ENCODE measurements at regions not wholly inside any gene's neighbourhood (a gene's known extent, or its start where the extent isn't known, plus 50 kb on each side); places are given as distances from the start of the nearest gene placed in this dataset.

GRCh38 chr16:64253525-64253924 is 868.3 kb downstream of the CDH11 start:
- ATAC-seq (replicated peaks in 1 of 2) (no peak), DNase-seq (no peak)
- Mint-ChIP-seq H3K27ac (no peak overlapping the region), H3K9me3 (peaks cover 12 to 13% of the 10 kb centered on the region in 2 donors), H3K36me3 (ENCODE audit: insufficient read depth in 2 of 2) (peaks cover 0 to 2% of the 10 kb centered on the region in 2 donors), H3K4me1 (ENCODE audit: low read depth) (no peaks in the 10 kb centered on the region), H3K27me3 (ENCODE audit: low read depth) (no peaks in the 10 kb centered on the region), H3K4me3 (no peak overlapping the region)

GRCh38 chr16:64253096-64253495 is 868.8 kb downstream of the CDH11 start:
- no peaks in the 10 kb centered on the region for H3K4me1 Mint-ChIP-seq (ENCODE audit: low read depth)
- peaks cover 0 to 2% of the 10 kb centered on the region in 2 donors for H3K36me3 Mint-ChIP-seq (ENCODE audit: insufficient read depth in 2 of 2)
- no peaks in the 10 kb centered on the region for H3K27me3 Mint-ChIP-seq (ENCODE audit: low read depth)
- no peak for DNase-seq
- H3K4me3 Mint-ChIP-seq: no peak overlapping the region
- H3K9me3 Mint-ChIP-seq: peaks cover 10 to 13% of the 10 kb centered on the region in 2 donors
- no peak overlapping the region for H3K27ac Mint-ChIP-seq
- ATAC-seq (replicated peaks in 1 of 2): no peak

GRCh38 chr16:64251742-64252141 is 870.1 kb downstream of the CDH11 start:
- Mint-ChIP-seq H3K4me3 (no peak overlapping the region), H3K4me1 (ENCODE audit: low read depth) (no peaks in the 10 kb centered on the region), H3K9me3 (peaks cover 10% of the 10 kb centered on the region in 2 donors), H3K27me3 (ENCODE audit: low read depth) (no peaks in the 10 kb centered on the region), H3K36me3 (ENCODE audit: insufficient read depth in 2 of 2) (peaks cover 0 to 2% of the 10 kb centered on the region in 2 donors), H3K27ac (no peak overlapping the region)
- no peak for ATAC-seq (replicated peaks in 1 of 2)
- DNase-seq: no peak

GRCh38 chr16:64250866-64251265 is 871.0 kb downstream of the CDH11 start:
- ATAC-seq (replicated peaks in 1 of 2) (no peak), DNase-seq (no peak)
- H3K27ac Mint-ChIP-seq: no peak overlapping the region
- no peaks in the 10 kb centered on the region for H3K27me3 Mint-ChIP-seq (ENCODE audit: low read depth)
- no peaks in the 10 kb centered on the region for H3K4me1 Mint-ChIP-seq (ENCODE audit: low read depth)
- H3K4me3 Mint-ChIP-seq: no peak overlapping the region
- peaks cover 6 to 8% of the 10 kb centered on the region in 2 donors for H3K9me3 Mint-ChIP-seq
- H3K36me3 Mint-ChIP-seq (ENCODE audit: insufficient read depth in 2 of 2): peaks cover 0 to 2% of the 10 kb centered on the region in 2 donors

GRCh38 chr16:64242492-64242891 is 879.4 kb downstream of the CDH11 start:
- no peak for ATAC-seq (replicated peaks in 1 of 2)
- Mint-ChIP-seq H3K9me3 (peaks cover 8 to 15% of the 10 kb centered on the region in 2 donors), H3K4me1 (ENCODE audit: low read depth) (no peaks in the 10 kb centered on the region), H3K4me3 (no peak overlapping the region), H3K36me3 (ENCODE audit: insufficient read depth in 2 of 2) (peaks cover 1 to 2% of the 10 kb centered on the region in 2 donors), H3K27me3 (ENCODE audit: low read depth) (no peaks in the 10 kb centered on the region), H3K27ac (no peak overlapping the region)
- no peak for DNase-seq

- no peak overlapping the region for H3K27ac Mint-ChIP-seq
- no peaks in the 10 kb centered on the region for H3K4me1 Mint-ChIP-seq (ENCODE audit: low read depth)
- DNase-seq: no peak
- H3K36me3 Mint-ChIP-seq (ENCODE audit: insufficient read depth in 2 of 2): peaks cover 1 to 2% of the 10 kb centered on the region in 2 donors
- no peak for ATAC-seq (replicated peaks in 1 of 2)
- no peak overlapping the region for H3K4me3 Mint-ChIP-seq
- peaks cover 10 to 16% of the 10 kb centered on the region in 2 donors for H3K9me3 Mint-ChIP-seq
- H3K27me3 Mint-ChIP-seq (ENCODE audit: low read depth): no peaks in the 10 kb centered on the region
Observed at GRCh38 chr16:64240586-64240985, 881.3 kb downstream of the CDH11 start.

GRCh38 chr16:64238571-64238970 is 883.3 kb downstream of the CDH11 start:
- peaks cover 9 to 14% of the 10 kb centered on the region in 2 donors for H3K9me3 Mint-ChIP-seq
- no peaks in the 10 kb centered on the region for H3K4me1 Mint-ChIP-seq (ENCODE audit: low read depth)
- H3K36me3 Mint-ChIP-seq (ENCODE audit: insufficient read depth in 2 of 2): peaks cover 0 to 2% of the 10 kb centered on the region in 2 donors
- no peak overlapping the region for H3K4me3 Mint-ChIP-seq
- DNase-seq (no peak), ATAC-seq (replicated peaks in 1 of 2) (no peak)
- no peaks in the 10 kb centered on the region for H3K27me3 Mint-ChIP-seq (ENCODE audit: low read depth)
- H3K27ac Mint-ChIP-seq: no peak overlapping the region

- no peak for ATAC-seq (replicated peaks in 1 of 2)
- no peak for DNase-seq
Observed at GRCh38 chr16:64236316-64236715, 885.5 kb downstream of the CDH11 start.

GRCh38 chr16:64234200-64234599 is 887.7 kb downstream of the CDH11 start:
- no peak for ATAC-seq (replicated peaks in 1 of 2)
- Mint-ChIP-seq H3K4me3 (no peak overlapping the region), H3K9me3 (peaks cover 6 to 7% of the 10 kb centered on the region in 2 donors), H3K36me3 (ENCODE audit: insufficient read depth in 2 of 2) (peaks cover 0 to 4% of the 10 kb centered on the region in 2 donors), H3K27me3 (ENCODE audit: low read depth) (no peaks in the 10 kb centered on the region), H3K4me1 (ENCODE audit: low read depth) (no peaks in the 10 kb centered on the region), H3K27ac (no peak overlapping the region)
- DNase-seq: no peak

More at GRCh38 chr16:64236316-64236715, 885.5 kb downstream of the CDH11 start:
- no peak overlapping the region for H3K27ac Mint-ChIP-seq
- no peak overlapping the region for H3K4me3 Mint-ChIP-seq
- peaks cover 6 to 9% of the 10 kb centered on the region in 2 donors for H3K9me3 Mint-ChIP-seq
- H3K4me1 Mint-ChIP-seq (ENCODE audit: low read depth): no peaks in the 10 kb centered on the region
- no peaks in the 10 kb centered on the region for H3K27me3 Mint-ChIP-seq (ENCODE audit: low read depth)
- peaks cover 0 to 4% of the 10 kb centered on the region in 2 donors for H3K36me3 Mint-ChIP-seq (ENCODE audit: insufficient read depth in 2 of 2)

- no peaks in the 10 kb centered on the region for H3K4me1 Mint-ChIP-seq (ENCODE audit: low read depth)
- no peak for DNase-seq
- H3K36me3 Mint-ChIP-seq (ENCODE audit: insufficient read depth in 2 of 2): no peaks in the 10 kb centered on the region
- no peak for ATAC-seq (replicated peaks in 1 of 2)
- H3K4me3 Mint-ChIP-seq: no peak overlapping the region
- peaks cover 15 to 23% of the 10 kb centered on the region in 2 donors for H3K9me3 Mint-ChIP-seq
- no peak overlapping the region for H3K27ac Mint-ChIP-seq
- no peaks in the 10 kb centered on the region for H3K27me3 Mint-ChIP-seq (ENCODE audit: low read depth)
Observed at GRCh38 chr16:64225696-64226095, 896.2 kb downstream of the CDH11 start.

- Mint-ChIP-seq H3K4me3 (no peak overlapping the region), H3K9me3 (peaks cover 15 to 23% of the 10 kb centered on the region in 2 donors), H3K27me3 (ENCODE audit: low read depth) (no peaks in the 10 kb centered on the region), H3K4me1 (ENCODE audit: low read depth) (no peaks in the 10 kb centered on the region), H3K36me3 (ENCODE audit: insufficient read depth in 2 of 2) (no peaks in the 10 kb centered on the region), H3K27ac (no peak overlapping the region)
- DNase-seq (no peak), ATAC-seq (replicated peaks in 1 of 2) (no peak)
Observed at GRCh38 chr16:64225036-64225435, 896.8 kb downstream of the CDH11 start.

GRCh38 chr16:64217789-64218535 is 903.9 kb downstream of the CDH11 start:
- no peaks in the 10 kb centered on the region for H3K4me1 Mint-ChIP-seq (ENCODE audit: low read depth)
- DNase-seq: no peak
- no peak overlapping the region for H3K4me3 Mint-ChIP-seq
- H3K27me3 Mint-ChIP-seq (ENCODE audit: low read depth): no peaks in the 10 kb centered on the region
- no peak for ATAC-seq (replicated peaks in 1 of 2)
- peaks cover 9 to 19% of the 10 kb centered on the region in 2 donors for H3K9me3 Mint-ChIP-seq
- no peaks in the 10 kb centered on the region for H3K36me3 Mint-ChIP-seq (ENCODE audit: insufficient read depth in 2 of 2)
- H3K27ac Mint-ChIP-seq: no peak overlapping the region

GRCh38 chr16:64215730-64216129 is 906.1 kb downstream of the CDH11 start:
- Mint-ChIP-seq H3K36me3 (ENCODE audit: insufficient read depth in 2 of 2) (peaks cover 0 to 1% of the 10 kb centered on the region in 2 donors), H3K4me1 (ENCODE audit: low read depth) (no peaks in the 10 kb centered on the region), H3K4me3 (no peak overlapping the region), H3K27ac (no peak overlapping the region), H3K9me3 (peaks cover 8 to 17% of the 10 kb centered on the region in 2 donors), H3K27me3 (ENCODE audit: low read depth) (no peaks in the 10 kb centered on the region)
- no peak for ATAC-seq (replicated peaks in 1 of 2)
- no peak for DNase-seq

- H3K4me1 Mint-ChIP-seq (ENCODE audit: low read depth): no peaks in the 10 kb centered on the region
Observed at GRCh38 chr16:64211331-64211730, 910.5 kb downstream of the CDH11 start.

More at GRCh38 chr16:64211331-64211730, 910.5 kb downstream of the CDH11 start:
- no peak overlapping the region for H3K27ac Mint-ChIP-seq
- no peak for DNase-seq
- no peaks in the 10 kb centered on the region for H3K27me3 Mint-ChIP-seq (ENCODE audit: low read depth)
- ATAC-seq (replicated peaks in 1 of 2): no peak
- H3K9me3 Mint-ChIP-seq: peaks cover 12 to 16% of the 10 kb centered on the region in 2 donors
- H3K4me3 Mint-ChIP-seq: no peak overlapping the region
- H3K36me3 Mint-ChIP-seq (ENCODE audit: insufficient read depth in 2 of 2): peaks cover 0 to 1% of the 10 kb centered on the region in 2 donors
